GM13976 (cell line): ENCODE measurements at regions not wholly inside any gene's neighbourhood (a gene's known extent, or its start where the extent isn't known, plus 50 kb on each side); places are given as distances from the start of the nearest gene placed in this dataset.

Experiments used
- DNase-seq: peaks from one replicate; pipeline ENCODE4 v3.0.0; 2012; ENCODE audit warnings: low spot score
- CTCF ChIP-seq: IDR thresholded peaks from 2 replicates; pipeline ENCODE4 v1.5.1; 2012; ENCODE audit warnings: borderline replicate concordance, mild to moderate bottlenecking; ENCODE audit not compliant: insufficient read depth; ENCODE audit errors: extremely low read depth, missing control alignments, control extremely low read depth
- in situ Hi-C: fragments of 300-500 bp; cut with MboI; formaldehyde crosslinking; loops from one replicate; pipeline ENCODE4 v1.12.0; 2022; ENCODE audit warnings: low sequenced_read_pairs, mixed read lengths, inconsistent platforms; ENCODE audit not compliant: unreplicated experiment

- DNase-seq, result no peak
- in situ Hi-C loops, result no loop called here
- TF ChIP-seq CTCF, result no peak
Observed at GRCh38 chr2:2389215-2389614, 58.1 kb upstream of the MYT1L start.
